Neural cell (in vitro differentiated cells): ENCODE measurements at regions not wholly inside any gene's neighbourhood (a gene's known extent, or its start where the extent isn't known, plus 50 kb on each side); places are given as distances from the start of the nearest gene placed in this dataset.

ENCODE experiments used
- CTCF ChIP-seq: fragments of 450-650 bp; IDR thresholded peaks from 2 replicates; pipeline ENCODE4 v1.5.1; 2014; ENCODE audit warnings: antibody characterized with exemption, mild to moderate bottlenecking, moderate library complexity; ENCODE audit not compliant: poor library complexity, severe bottlenecking
- EP300 ChIP-seq: fragments of 450-650 bp; conservative IDR thresholded peaks from 2 replicates; pipeline ENCODE4 v1.6.1; 2014; ENCODE audit warnings: antibody characterized with exemption, mild to moderate bottlenecking, moderate library complexity; ENCODE audit not compliant: poor library complexity, severe bottlenecking
- EZH2 ChIP-seq: fragments of 200-600, 300-800 bp; shearing (Covaris generic), sonication (generic); IDR thresholded peaks from 2 replicates; pipeline ENCODE4 v1.6.1; 2014; ENCODE audit warnings: antibody characterized with exemption, low read length, borderline replicate concordance, mild to moderate bottlenecking; ENCODE audit not compliant: insufficient read depth, poor library complexity, severe bottlenecking
- MXI1 ChIP-seq: fragments of 450-650 bp; conservative IDR thresholded peaks from 2 replicates; pipeline ENCODE4 v1.6.1; 2014; ENCODE audit warnings: antibody characterized with exemption, mild to moderate bottlenecking; ENCODE audit not compliant: poor library complexity, severe bottlenecking
- POLR2AphosphoS5 ChIP-seq: IDR thresholded peaks from 2 replicates; pipeline ENCODE4 v1.6.1; 2012
- RAD21 ChIP-seq: fragments of 450-650 bp; conservative IDR thresholded peaks from 2 replicates; pipeline ENCODE4 v1.6.1; 2014; ENCODE audit warnings: antibody characterized with exemption, mild to moderate bottlenecking, moderate library complexity
- SMC3 ChIP-seq: fragments of 450-650 bp; conservative IDR thresholded peaks from 2 replicates; pipeline ENCODE4 v1.6.1; 2014; ENCODE audit warnings: antibody characterized with exemption, mild to moderate bottlenecking, moderate library complexity; ENCODE audit not compliant: poor library complexity
- TAF1 ChIP-seq: IDR thresholded peaks from 2 replicates; pipeline ENCODE4 v1.6.1; 2012; ENCODE audit warnings: low read depth

DNA sequence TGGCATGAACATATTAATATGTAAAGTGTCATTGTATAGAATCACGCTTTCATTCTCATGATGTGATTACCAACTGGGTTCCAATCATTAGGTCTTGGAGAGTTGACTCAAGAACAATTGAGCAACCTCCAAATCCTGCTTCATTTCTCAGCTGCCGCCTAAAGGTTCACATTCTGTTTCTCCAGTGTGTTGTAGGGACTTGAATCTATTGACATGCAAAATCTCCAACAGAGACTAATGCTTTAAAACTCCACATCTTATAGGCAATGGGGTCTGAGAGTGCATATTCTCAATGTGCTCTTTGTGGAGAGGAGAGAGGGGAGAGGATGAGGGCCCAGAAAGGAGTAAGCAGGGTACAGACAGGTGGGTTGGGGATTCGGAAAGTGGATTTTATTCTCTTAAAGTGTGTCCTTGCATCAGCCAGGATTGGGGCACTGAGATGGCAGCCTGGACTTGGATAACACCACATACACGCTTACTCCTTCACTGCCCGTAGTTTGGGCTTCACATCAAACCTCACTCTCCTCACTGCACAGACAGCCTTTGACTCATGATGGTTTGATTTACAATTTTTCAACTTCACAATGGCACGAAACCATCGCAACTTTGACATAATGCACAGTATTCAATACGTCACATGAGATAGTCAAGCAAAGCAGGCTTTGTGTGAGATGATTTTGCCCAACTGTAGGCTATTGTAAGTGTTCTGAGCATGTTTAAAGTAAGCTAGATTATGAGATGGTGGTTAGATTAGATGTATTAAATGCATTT, 241.3 kb upstream of the IRS2 start:
- TF ChIP-seq CTCF (no peak), EP300 (no peak), MXI1 (no peak), POLR2AphosphoS5 (no peak), TAF1 (no peak), RAD21 (no peak), EZH2 (no peak), SMC3 (no peak)
